Gastroesophageal sphincter (tissue), 4 donors: ENCODE measurements at regions not wholly inside any gene's neighbourhood (a gene's known extent, or its start where the extent isn't known, plus 50 kb on each side); places are given as distances from the start of the nearest gene placed in this dataset.

Experiments
- ATAC-seq: fragments of 150-250 bp; one replicate; pipeline ENCODE4 v1.9.1; 2016; ENCODE audit warnings: mild to moderate bottlenecking, moderate library complexity
- H3K27ac ChIP-seq, 4 donors: fragments of 200-600 bp; sonication (generic) in 3 of 4; 1 replicate in 3 of 4; 2 replicates in 1 of 4; pipeline ENCODE4 v1.5.1; 2016 to 2019
- H3K27me3 ChIP-seq: fragments of 200-600 bp; sonication (generic); one replicate; pipeline ENCODE4 v1.5.1; 2019
- H3K36me3 ChIP-seq, 2 donors: fragments of 200-600 bp; sonication (generic); one replicate each; pipeline ENCODE4 v1.5.1; 2019; ENCODE audit warnings: control low read depth in 1 of 2
- H3K4me1 ChIP-seq, 3 donors: fragments of 200-600 bp; sonication (generic); 1 replicate in 2 of 3; 2 replicates in 1 of 3; pipeline ENCODE4 v1.5.1; 2016 to 2019; ENCODE audit warnings: control low read depth in 2 of 3
- H3K4me3 ChIP-seq, 2 donors: fragments of 200-600 bp; sonication (generic); one replicate each; pipeline ENCODE4 v1.5.1; 2019; ENCODE audit warnings: mild to moderate bottlenecking in 1 of 2, moderate library complexity in 1 of 2
- H3K9me3 ChIP-seq, 3 donors: fragments of 200-600 bp; sonication (generic); one replicate each; pipeline ENCODE4 v1.5.1; 2017 to 2019; ENCODE audit warnings: control low read depth in 2 of 3
- EP300 ChIP-seq: sonication (generic); formaldehyde crosslinking; IDR thresholded peaks from one replicate; pipeline ENCODE4 v1.6.1; 2017; ENCODE audit warnings: antibody characterized with exemption, mild to moderate bottlenecking
- POLR2A ChIP-seq, 2 donors: fragments of 450-650 bp; IDR thresholded peaks; one replicate each; pipeline ENCODE4 v1.6.1; 2017; ENCODE audit warnings: antibody characterized with exemption in 2 of 2, mild to moderate bottlenecking in 2 of 2, moderate library complexity in 1 of 2
- POLR2AphosphoS5 ChIP-seq: sonication (generic); formaldehyde crosslinking; IDR thresholded peaks from one replicate; pipeline ENCODE4 v1.6.1; 2017; ENCODE audit warnings: antibody characterized with exemption
- WGBS, 2 donors: methylation state at CpG; one replicate each; pipeline ENCODE4 v1.1.5; 2018; ENCODE audit warnings: low coverage in 1 of 2; 5-methylcytosine and 5-hydroxymethylcytosine counted together
- TF ChIP-seq, protein P1 (sequence below), 4 experiments: fragments of 200-600 bp in 2 of 4; fragments of 450-650 bp in 2 of 4; sonication (generic) in 1 of 4; IDR thresholded peaks; one replicate each; pipeline ENCODE4 v1.5.1; 2017 to 2019; ENCODE audit warnings: antibody characterized with exemption in 4 of 4, mild to moderate bottlenecking in 2 of 4, moderate library complexity in 2 of 4

DNA sequence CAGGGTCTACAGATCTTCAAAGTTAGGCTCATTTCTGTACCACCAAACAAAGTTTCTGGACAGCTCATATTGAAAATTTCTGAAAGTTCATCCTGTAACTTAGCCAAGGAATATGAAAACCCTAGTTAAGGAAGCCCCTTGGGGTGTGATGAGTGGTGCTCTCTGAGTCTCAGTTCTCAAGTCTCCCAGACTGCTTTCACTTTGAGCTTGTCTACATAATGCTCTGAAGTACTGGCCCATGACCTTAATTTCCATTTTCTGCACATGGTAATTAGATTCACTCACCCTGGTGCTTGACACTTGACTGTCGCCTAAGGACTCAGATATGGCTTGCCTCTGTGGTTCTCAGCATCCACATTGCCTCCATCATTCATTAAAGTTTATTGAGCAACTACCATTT lies 51.7 kb upstream of the SATB2 start:
- WGBS, 2 donors: 67 to 90% methylated on average over 1 of the region's 1 CpG
- Histone ChIP-seq H3K4me3 (no peak overlapping the region), H3K9me3 (no peaks in the 10 kb centered on the region), H3K27ac (no peak overlapping the region), H3K4me1 (no peaks in the 10 kb centered on the region), H3K36me3 (no peaks in the 10 kb centered on the region), H3K27me3 (peaks cover 17% of the 10 kb centered on the region)
- TF ChIP-seq EP300 (no peak), POLR2AphosphoS5 (no peak), POLR2A (IDR thresholded peaks at IDR 0.05) (no peak)
- TF ChIP-seq, protein P1, sequence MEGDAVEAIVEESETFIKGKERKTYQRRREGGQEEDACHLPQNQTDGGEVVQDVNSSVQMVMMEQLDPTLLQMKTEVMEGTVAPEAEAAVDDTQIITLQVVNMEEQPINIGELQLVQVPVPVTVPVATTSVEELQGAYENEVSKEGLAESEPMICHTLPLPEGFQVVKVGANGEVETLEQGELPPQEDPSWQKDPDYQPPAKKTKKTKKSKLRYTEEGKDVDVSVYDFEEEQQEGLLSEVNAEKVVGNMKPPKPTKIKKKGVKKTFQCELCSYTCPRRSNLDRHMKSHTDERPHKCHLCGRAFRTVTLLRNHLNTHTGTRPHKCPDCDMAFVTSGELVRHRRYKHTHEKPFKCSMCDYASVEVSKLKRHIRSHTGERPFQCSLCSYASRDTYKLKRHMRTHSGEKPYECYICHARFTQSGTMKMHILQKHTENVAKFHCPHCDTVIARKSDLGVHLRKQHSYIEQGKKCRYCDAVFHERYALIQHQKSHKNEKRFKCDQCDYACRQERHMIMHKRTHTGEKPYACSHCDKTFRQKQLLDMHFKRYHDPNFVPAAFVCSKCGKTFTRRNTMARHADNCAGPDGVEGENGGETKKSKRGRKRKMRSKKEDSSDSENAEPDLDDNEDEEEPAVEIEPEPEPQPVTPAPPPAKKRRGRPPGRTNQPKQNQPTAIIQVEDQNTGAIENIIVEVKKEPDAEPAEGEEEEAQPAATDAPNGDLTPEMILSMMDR (IDR thresholded peaks at IDR 0.05): no peak
- ATAC-seq: no peak
